Endodermal cell (in vitro differentiated cells): ENCODE measurements at regions not wholly inside any gene's neighbourhood (a gene's known extent, or its start where the extent isn't known, plus 50 kb on each side); places are given as distances from the start of the nearest gene placed in this dataset.

Experiments used
- DNase-seq: peaks from one replicate; pipeline ENCODE4 v3.0.0-alpha.2; 2017
- H3K27ac ChIP-seq: 2 replicates; pipeline ENCODE4 v1.5.1; 2013; ENCODE audit warnings: mild to moderate bottlenecking, low read depth, low read length, moderate library complexity
- H3K27me3 ChIP-seq: 2 replicates; pipeline ENCODE4 v1.6.1; 2013; ENCODE audit warnings: mild to moderate bottlenecking, low read length, moderate library complexity; ENCODE audit not compliant: insufficient read depth, control insufficient read depth, poor library complexity, severe bottlenecking
- H3K36me3 ChIP-seq: 2 replicates; pipeline ENCODE4 v1.7.0; 2013; ENCODE audit warnings: mild to moderate bottlenecking, low read length, moderate library complexity; ENCODE audit not compliant: control insufficient read depth, insufficient read depth
- H3K4me1 ChIP-seq: one replicate; pipeline ENCODE4 v1.7.0; 2013; ENCODE audit warnings: low read length; ENCODE audit not compliant: control insufficient read depth, insufficient read depth
- H3K4me3 ChIP-seq: 2 replicates; pipeline ENCODE4 v1.5.1; 2013; ENCODE audit warnings: mild to moderate bottlenecking, low read length, moderate library complexity
- H3K9ac ChIP-seq: 2 replicates; pipeline ENCODE4 v1.6.1; 2013; ENCODE audit warnings: mild to moderate bottlenecking, low read length, moderate library complexity; ENCODE audit not compliant: poor library complexity, severe bottlenecking; ENCODE audit errors: extremely low read depth
- H3K9me3 ChIP-seq: 2 replicates; pipeline ENCODE4 v1.6.1; 2013; ENCODE audit warnings: mild to moderate bottlenecking, low read length, moderate library complexity; ENCODE audit not compliant: control insufficient read depth
- H3K27ac Mint-ChIP-seq: 2 replicates; pipeline ENCODE4 v1.8.0; 2020; ENCODE audit warnings: mixed read lengths
- H3K27me3 Mint-ChIP-seq: 2 replicates; pipeline ENCODE4 v1.8.0; 2021; ENCODE audit warnings: mild to moderate bottlenecking, mixed read lengths; ENCODE audit not compliant: insufficient read depth
- H3K36me3 Mint-ChIP-seq: 2 replicates; pipeline ENCODE4 v1.8.0; 2020; ENCODE audit warnings: low read depth, mixed read lengths
- H3K4me1 Mint-ChIP-seq: 2 replicates; pipeline ENCODE4 v1.8.0; 2020; ENCODE audit warnings: mixed read lengths
- H3K4me3 Mint-ChIP-seq: 2 replicates; pipeline ENCODE4 v1.8.0; 2020; ENCODE audit warnings: mild to moderate bottlenecking, moderate library complexity, mixed read lengths
- H3K9me3 Mint-ChIP-seq: 2 replicates; pipeline ENCODE4 v1.8.0; 2020; ENCODE audit warnings: mild to moderate bottlenecking, mixed read lengths
- CTCF ChIP-seq: fragments of 200-600 bp; sonication (generic); conservative IDR thresholded peaks from 2 replicates; pipeline ENCODE4 v1.5.0; 2021; ENCODE audit warnings: antibody characterized with exemption, mild to moderate bottlenecking
- WGBS, 2 experiments: methylation state at CpG; one replicate each; pipeline versions ENCODE4 v1.1.5 to v1.1.7; 2013; ENCODE audit warnings: missing lambda C conversion rate in 2 of 2, mixed read lengths in 1 of 2; ENCODE audit not compliant: insufficient coverage in 1 of 2, insufficient read length in 1 of 2; 5-methylcytosine and 5-hydroxymethylcytosine counted together

- H3K27me3 Mint-ChIP-seq, result no peaks in the 10 kb centered on the region
Observed at GRCh38 chr11:90668502-90668901, 445.7 kb upstream of the CHORDC1 start.

GRCh38 chr11:90661233-90661632, 438.4 kb upstream of the CHORDC1 start:
- H3K9me3 ChIP-seq, result no peaks in the 10 kb centered on the region
- H3K4me1 Mint-ChIP-seq, result no peaks in the 10 kb centered on the region
- H3K4me1 ChIP-seq, result no peaks in the 10 kb centered on the region
- no peaks in the 10 kb centered on the region for H3K27me3 Mint-ChIP-seq
- no peak overlapping the region for H3K27ac Mint-ChIP-seq
- H3K27me3 ChIP-seq, result no peaks in the 10 kb centered on the region
- H3K27ac ChIP-seq, result no peak overlapping the region
- H3K4me3 ChIP-seq, result no peak overlapping the region
- H3K9ac ChIP-seq, result no peak overlapping the region
- no peak for TF ChIP-seq CTCF
- H3K36me3 Mint-ChIP-seq, result no peaks in the 10 kb centered on the region
- no peak overlapping the region for H3K4me3 Mint-ChIP-seq
- WGBS, 2 experiments, result 100% methylated on average over 2 of the region's 2 CpGs; no CpG with 5 or more reads in 1 of the 2 experiments
- H3K36me3 ChIP-seq, result no peaks in the 10 kb centered on the region
- H3K9me3 Mint-ChIP-seq, result no peaks in the 10 kb centered on the region
- no peak for DNase-seq

More at GRCh38 chr11:90668502-90668901, 445.7 kb upstream of the CHORDC1 start:
- no peak overlapping the region for H3K27ac ChIP-seq
- Mint-ChIP-seq H3K9me3 (no peaks in the 10 kb centered on the region), H3K4me3 (no peak overlapping the region), H3K4me1 (no peaks in the 10 kb centered on the region), H3K27ac (no peak overlapping the region), H3K36me3 (no peaks in the 10 kb centered on the region)
- no peak for DNase-seq
- H3K9me3 ChIP-seq, result no peaks in the 10 kb centered on the region
- H3K9ac ChIP-seq, result no peak overlapping the region
- no peaks in the 10 kb centered on the region for H3K4me1 ChIP-seq
- H3K36me3 ChIP-seq, result no peaks in the 10 kb centered on the region
- H3K27me3 ChIP-seq, result no peaks in the 10 kb centered on the region
- no peak overlapping the region for H3K4me3 ChIP-seq
- TF ChIP-seq CTCF, result no peak

GRCh38 chr11:90656171-90656570, 433.3 kb upstream of the CHORDC1 start:
- no peaks in the 10 kb centered on the region for H3K27me3 Mint-ChIP-seq
- H3K27ac Mint-ChIP-seq, result no peak overlapping the region
- no peaks in the 10 kb centered on the region for H3K4me1 Mint-ChIP-seq
- Histone ChIP-seq H3K36me3 (no peaks in the 10 kb centered on the region), H3K27me3 (no peaks in the 10 kb centered on the region), H3K4me1 (no peaks in the 10 kb centered on the region), H3K4me3 (no peak overlapping the region), H3K27ac (no peak overlapping the region), H3K9ac (no peak overlapping the region), H3K9me3 (no peaks in the 10 kb centered on the region)
- no peak for DNase-seq
- no peaks in the 10 kb centered on the region for H3K36me3 Mint-ChIP-seq
- 74 to 100% methylated on average over 1 to 2 of the region's 2 CpGs for WGBS, 2 experiments
- TF ChIP-seq CTCF, result no peak
- no peaks in the 10 kb centered on the region for H3K9me3 Mint-ChIP-seq
- no peak overlapping the region for H3K4me3 Mint-ChIP-seq
